ENCODE measurements at regions not wholly inside any gene's neighbourhood (a gene's known extent, or its start where the extent isn't known, plus 50 kb on each side); places are given as distances from the start of the nearest gene placed in this dataset.
"Not testable (repeated sequence)": the region's sequence is repeated elsewhere in the genome, so short reads cannot be mapped to it uniquely, and the experiment has no call there.

DNA sequence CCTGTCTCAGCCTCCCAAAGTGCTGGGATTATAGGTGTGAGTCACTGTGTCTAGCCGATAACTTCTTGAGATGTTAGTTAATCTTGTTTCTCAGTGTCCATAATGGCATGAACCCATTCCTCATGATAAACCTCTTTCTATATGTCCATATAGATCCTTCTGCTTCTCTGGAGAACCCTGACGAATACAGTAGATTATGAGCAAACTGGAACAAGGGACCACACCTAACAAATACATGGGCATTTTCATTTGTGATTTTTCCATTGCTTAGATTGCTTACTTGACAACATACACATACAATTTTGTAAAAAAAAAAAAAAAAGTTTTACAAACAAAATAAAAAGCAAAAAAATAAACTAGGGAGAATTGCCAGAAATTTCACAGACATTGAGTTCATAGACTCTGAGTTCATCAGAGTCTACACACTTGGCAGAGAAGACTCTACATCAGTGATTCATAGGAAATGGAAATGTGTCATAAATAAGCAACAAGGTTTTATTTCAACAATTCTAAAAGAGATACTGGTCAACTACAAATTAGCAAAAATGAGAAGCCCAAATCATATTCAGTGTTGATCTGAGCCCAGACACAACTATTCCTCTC is 96.7 kb downstream of the GALR1 start:
- H3K4me3 ChIP-seq = no peak overlapping the region
- H3K27me3 ChIP-seq = no peaks in the 10 kb centered on the region
- no peaks in the 10 kb centered on the region for H3K36me3 ChIP-seq
- H3K4me1 ChIP-seq = no peaks in the 10 kb centered on the region
- no peak overlapping the region for H3K27ac ChIP-seq
- no peak for DNase-seq
- TF ChIP-seq, protein P1, sequence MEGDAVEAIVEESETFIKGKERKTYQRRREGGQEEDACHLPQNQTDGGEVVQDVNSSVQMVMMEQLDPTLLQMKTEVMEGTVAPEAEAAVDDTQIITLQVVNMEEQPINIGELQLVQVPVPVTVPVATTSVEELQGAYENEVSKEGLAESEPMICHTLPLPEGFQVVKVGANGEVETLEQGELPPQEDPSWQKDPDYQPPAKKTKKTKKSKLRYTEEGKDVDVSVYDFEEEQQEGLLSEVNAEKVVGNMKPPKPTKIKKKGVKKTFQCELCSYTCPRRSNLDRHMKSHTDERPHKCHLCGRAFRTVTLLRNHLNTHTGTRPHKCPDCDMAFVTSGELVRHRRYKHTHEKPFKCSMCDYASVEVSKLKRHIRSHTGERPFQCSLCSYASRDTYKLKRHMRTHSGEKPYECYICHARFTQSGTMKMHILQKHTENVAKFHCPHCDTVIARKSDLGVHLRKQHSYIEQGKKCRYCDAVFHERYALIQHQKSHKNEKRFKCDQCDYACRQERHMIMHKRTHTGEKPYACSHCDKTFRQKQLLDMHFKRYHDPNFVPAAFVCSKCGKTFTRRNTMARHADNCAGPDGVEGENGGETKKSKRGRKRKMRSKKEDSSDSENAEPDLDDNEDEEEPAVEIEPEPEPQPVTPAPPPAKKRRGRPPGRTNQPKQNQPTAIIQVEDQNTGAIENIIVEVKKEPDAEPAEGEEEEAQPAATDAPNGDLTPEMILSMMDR (IDR thresholded peaks at IDR 0.05) = no peak
- no peak for TF ChIP-seq POLR2A (IDR thresholded peaks at IDR 0.05)
- no peaks in the 10 kb centered on the region for H3K9me3 ChIP-seq

DNA sequence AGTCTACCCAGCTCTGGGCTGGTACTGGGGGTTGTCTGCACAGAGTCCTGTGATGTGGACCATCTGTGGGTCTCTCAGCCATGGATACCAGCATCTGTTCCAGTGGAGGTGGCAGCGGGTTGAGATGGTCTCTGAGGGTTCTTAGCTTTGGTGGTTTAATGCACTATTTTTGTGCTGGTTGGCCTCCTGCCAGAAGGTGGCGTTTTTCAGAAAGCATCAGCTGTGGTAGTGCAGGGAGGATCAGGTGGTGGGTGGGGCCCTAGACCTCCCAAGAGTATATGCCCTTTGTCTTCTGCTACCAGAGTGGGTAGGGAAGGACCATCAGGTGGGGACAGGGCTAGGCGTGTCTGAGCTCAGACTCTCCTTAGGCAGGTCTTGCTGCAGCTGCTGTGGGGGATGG is 103.7 kb downstream of the GALR1 start:
- not testable (repeated sequence) for H3K36me3 ChIP-seq, H3K4me1 ChIP-seq, H3K4me3 ChIP-seq, DNase-seq, H3K27me3 ChIP-seq, H3K9me3 ChIP-seq, H3K27ac ChIP-seq

DNA sequence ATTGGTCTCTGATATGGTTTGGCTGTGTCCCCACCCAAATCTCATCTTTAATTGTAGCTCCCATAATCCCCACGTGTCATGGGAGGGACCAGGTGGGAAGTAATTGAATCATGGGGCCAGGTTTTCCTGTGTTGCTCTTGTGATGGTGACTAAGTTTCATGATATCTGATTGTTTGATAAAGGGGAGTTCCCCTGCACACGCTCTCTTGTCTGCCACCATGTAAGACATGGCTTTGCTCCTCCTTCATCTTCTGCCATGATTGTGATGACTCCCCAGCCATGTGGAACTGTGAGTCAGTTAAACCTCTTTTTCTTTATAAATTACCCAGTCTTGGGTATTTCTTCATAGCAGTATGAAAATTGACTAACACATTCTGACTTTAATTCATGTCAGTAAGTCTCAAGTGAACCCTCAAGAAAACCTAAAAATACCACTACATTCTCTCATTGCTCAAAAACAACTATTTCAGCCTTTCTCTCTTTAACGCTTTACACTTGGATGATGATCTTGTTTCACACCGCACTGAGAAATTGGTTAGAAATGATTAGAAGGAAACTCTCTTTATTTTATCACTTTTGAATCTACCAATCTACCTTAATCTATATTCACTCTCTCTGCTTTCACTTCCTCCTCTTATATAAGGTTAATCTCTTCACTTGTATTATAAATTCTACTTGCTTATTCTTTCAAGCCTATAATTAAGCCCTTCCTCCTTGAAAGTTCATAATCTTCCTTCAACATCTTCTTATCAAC is 110.1 kb downstream of the GALR1 start:
- H3K4me1 ChIP-seq = no peaks in the 10 kb centered on the region
- no peaks in the 10 kb centered on the region for H3K27me3 ChIP-seq
- no peak for DNase-seq
- H3K27ac ChIP-seq = no peak overlapping the region
- no peak overlapping the region for H3K4me3 ChIP-seq
- H3K36me3 ChIP-seq = no peaks in the 10 kb centered on the region
- TF ChIP-seq, protein P1 (IDR thresholded peaks at IDR 0.05) = no peak
- TF ChIP-seq POLR2A (IDR thresholded peaks at IDR 0.05) = no peak
- H3K9me3 ChIP-seq = no peaks in the 10 kb centered on the region

DNA sequence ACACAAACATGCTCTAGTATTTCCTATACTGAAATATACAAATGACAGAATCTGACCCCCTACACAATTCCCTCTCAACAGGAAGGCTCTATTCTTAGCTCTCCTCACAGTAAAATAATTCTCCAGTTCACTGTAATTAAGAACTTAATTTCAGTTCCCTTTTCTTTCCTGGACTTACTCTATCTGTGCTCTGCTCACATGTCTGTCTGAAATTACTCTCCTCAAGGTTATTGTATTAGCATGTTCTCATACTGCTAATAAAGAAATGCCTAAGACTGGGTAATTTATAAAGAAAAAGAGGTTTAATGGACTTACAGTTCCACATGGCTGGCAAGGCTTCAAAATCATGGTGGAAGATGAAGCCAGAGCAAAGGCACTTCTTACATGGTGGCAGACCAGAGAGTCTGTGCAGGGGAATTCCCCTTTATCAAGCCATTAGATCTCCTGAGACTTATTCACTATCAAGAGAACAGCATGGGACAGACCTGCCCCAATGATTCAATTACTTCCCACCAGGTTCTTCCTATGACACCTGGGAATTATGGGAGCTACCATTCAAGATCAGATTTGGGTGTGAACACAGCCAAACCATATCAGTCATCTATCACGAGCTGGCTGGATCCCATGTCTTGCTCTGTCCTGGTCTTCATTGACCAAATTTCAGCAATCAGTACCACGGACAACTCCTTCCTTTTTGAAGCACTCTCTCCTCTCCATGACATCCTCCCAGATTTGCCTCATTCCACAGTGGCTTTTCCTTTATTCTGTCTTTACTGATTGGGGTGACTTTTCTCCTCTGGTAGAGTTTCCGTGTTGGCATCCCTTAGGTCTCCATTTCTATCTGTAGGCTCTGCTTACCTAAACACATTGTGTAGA is 110.9 kb downstream of the GALR1 start:
- no peak for DNase-seq
- H3K36me3 ChIP-seq = no peaks in the 10 kb centered on the region
- H3K9me3 ChIP-seq = no peaks in the 10 kb centered on the region
- TF ChIP-seq, protein P1 (IDR thresholded peaks at IDR 0.05) = no peak
- no peak for TF ChIP-seq POLR2A (IDR thresholded peaks at IDR 0.05)
- H3K4me1 ChIP-seq = no peaks in the 10 kb centered on the region
- no peak overlapping the region for H3K27ac ChIP-seq
- H3K4me3 ChIP-seq = no peak overlapping the region
- no peaks in the 10 kb centered on the region for H3K27me3 ChIP-seq

DNA sequence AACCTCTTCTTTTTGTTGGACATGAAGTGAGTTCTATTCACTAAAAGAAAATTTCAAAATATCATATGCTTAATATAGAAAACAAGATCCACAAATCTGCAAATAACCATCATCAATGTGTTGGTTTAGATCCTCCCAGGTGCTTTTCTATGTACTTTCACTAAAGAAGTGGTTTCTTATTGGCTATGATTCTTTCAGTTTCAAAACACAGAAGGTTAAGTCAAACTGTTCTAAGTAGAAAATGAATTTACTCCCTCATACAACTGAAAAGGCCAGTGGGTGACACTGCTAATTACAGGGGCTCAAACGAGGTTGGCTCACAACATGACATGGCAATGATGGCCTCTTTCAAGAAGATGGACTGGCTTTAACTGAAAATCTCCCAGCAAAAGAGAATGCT is 111.7 kb downstream of the GALR1 start:
- H3K4me1 ChIP-seq = no peaks in the 10 kb centered on the region
- no peak for DNase-seq
- no peaks in the 10 kb centered on the region for H3K36me3 ChIP-seq
- TF ChIP-seq, protein P1 (IDR thresholded peaks at IDR 0.05) = no peak
- TF ChIP-seq POLR2A (IDR thresholded peaks at IDR 0.05) = no peak
- no peaks in the 10 kb centered on the region for H3K27me3 ChIP-seq
- no peak overlapping the region for H3K27ac ChIP-seq
- no peak overlapping the region for H3K4me3 ChIP-seq
- no peaks in the 10 kb centered on the region for H3K9me3 ChIP-seq

DNA sequence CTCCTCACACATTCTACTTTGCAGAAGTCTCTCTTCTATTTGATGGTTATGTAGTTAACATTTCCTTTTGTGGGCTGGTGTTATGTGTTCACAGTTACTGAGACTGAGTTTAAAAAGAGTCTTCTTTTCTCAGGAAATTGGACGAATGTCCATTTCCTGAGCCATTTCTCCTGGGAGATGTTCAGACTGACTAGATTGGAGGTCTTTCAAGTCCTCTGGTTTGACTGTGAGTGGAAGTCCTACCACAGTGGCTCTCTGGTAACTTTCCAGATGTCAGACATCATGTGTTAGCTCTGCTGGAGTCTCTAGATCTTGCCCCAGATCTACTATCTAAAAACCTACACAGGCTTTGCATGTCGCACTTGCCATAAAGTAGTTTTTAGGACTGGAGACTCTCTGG is 116.0 kb downstream of the GALR1 start:
- no peaks in the 10 kb centered on the region for H3K36me3 ChIP-seq
- peaks cover 0 to 5% (median 0%) of the 10 kb centered on the region in 4 donors for H3K9me3 ChIP-seq
- peaks cover 0 to 3% (median 0%) of the 10 kb centered on the region in 4 donors for H3K4me1 ChIP-seq
- H3K4me3 ChIP-seq = no peak overlapping the region
- no peaks in the 10 kb centered on the region for H3K27me3 ChIP-seq
- TF ChIP-seq POLR2A (IDR thresholded peaks at IDR 0.05) = no peak
- TF ChIP-seq, protein P1 (IDR thresholded peaks at IDR 0.05) = no peak
- no peak for DNase-seq
- no peak overlapping the region for H3K27ac ChIP-seq
